ENCODE measurements at regions not wholly inside any gene's neighbourhood (a gene's known extent, or its start where the extent isn't known, plus 50 kb on each side); places are given as distances from the start of the nearest gene placed in this dataset.

- Histone ChIP-seq H3K9me3 (replicated peaks in 1 of 3) (no peaks in the 10 kb centered on the region), H3K27me3 (no peaks in the 10 kb centered on the region), H3K4me1 (replicated peaks in 1 of 2) (peaks cover 0 to 11% of the 10 kb centered on the region in 2 donors), H3K27ac (no peak overlapping the region), H3K4me3 (no peak overlapping the region), H3K36me3 (replicated peaks in 1 of 2) (no peaks in the 10 kb centered on the region)
- DNase-seq = no peak
- 82 to 100% (median 95%) methylated on average over 1 of the region's 1 CpG for WGBS, 4 donors
- intact Hi-C loops (cut with DNase I) = loop anchor here (2.0 to 10.0 kb wide), 3 partner anchors 308 to 402 kb away; partner anchors contain the start of gene LRIG1 (in 1 of the 2)
- TF ChIP-seq CTCF (IDR thresholded peaks at IDR 0.05) (no peak), POLR2A (IDR thresholded peaks at IDR 0.05) (no peak)
These were observed 185.4 kb upstream of the KBTBD8 start for GRCh38 chr3:66812741-66813140.

- no peaks in the 10 kb centered on the region for H3K9me3 ChIP-seq (replicated peaks in 1 of 3)
- H3K27me3 ChIP-seq = peaks cover 4% of the 10 kb centered on the region
- H3K4me1 ChIP-seq (replicated peaks in 1 of 2) = no peaks in the 10 kb centered on the region
- no peaks in the 10 kb centered on the region for H3K36me3 ChIP-seq (replicated peaks in 1 of 2)
- 15 to 25% (median 23%) methylated on average over 4 of the region's 4 CpGs for WGBS, 4 donors
- intact Hi-C loops (cut with DNase I) = loop anchor here (5.0 to 10.0 kb wide), 3 partner anchors 311 to 539 kb away; partner anchors contain the start of gene LRIG1 (in 1 of the 2)
- TF ChIP-seq POLR2A (IDR thresholded peaks at IDR 0.05) (no peak), CTCF (IDR thresholded peaks at IDR 0.05) (peak; percentile 42 to 67 (median 62))
- H3K27ac ChIP-seq = no peak overlapping the region
- no peak overlapping the region for H3K4me3 ChIP-seq
- no peak for DNase-seq
These were observed 181.9 kb upstream of the KBTBD8 start for GRCh38 chr3:66816090-66816761.

GRCh38 chr3:66817951-66818557 is 180.1 kb upstream of the KBTBD8 start:
- H3K4me3 ChIP-seq = no peak overlapping the region
- H3K36me3 ChIP-seq (replicated peaks in 1 of 2) = no peaks in the 10 kb centered on the region
- DNase-seq = no peak
- H3K9me3 ChIP-seq (replicated peaks in 1 of 3) = no peaks in the 10 kb centered on the region
- no peak for TF ChIP-seq CTCF (IDR thresholded peaks at IDR 0.05)
- TF ChIP-seq POLR2A (IDR thresholded peaks at IDR 0.05) = no peak
- intact Hi-C loops (cut with DNase I) = loop anchor here (5.0 to 10.0 kb wide), 3 partner anchors 313 to 541 kb away; partner anchors contain the start of gene LRIG1 (in 1 of the 2)
- no peak overlapping the region for H3K27ac ChIP-seq
- H3K4me1 ChIP-seq (replicated peaks in 1 of 2) = no peaks in the 10 kb centered on the region
- peaks cover 4% of the 10 kb centered on the region for H3K27me3 ChIP-seq
- WGBS, 4 donors = 77 to 90% (median 84%) methylated on average over 10 of the region's 10 CpGs

GRCh38 chr3:66819993-66820501 is 178.1 kb upstream of the KBTBD8 start:
- 66 to 81% (median 77%) methylated on average over 3 of the region's 3 CpGs for WGBS, 4 donors

More at GRCh38 chr3:66819993-66820501, 178.1 kb upstream of the KBTBD8 start:
- Histone ChIP-seq H3K4me3 (no peak overlapping the region), H3K27me3 (peaks cover 4% of the 10 kb centered on the region), H3K36me3 (replicated peaks in 1 of 2) (no peaks in the 10 kb centered on the region), H3K4me1 (replicated peaks in 1 of 2) (no peaks in the 10 kb centered on the region), H3K27ac (no peak overlapping the region), H3K9me3 (replicated peaks in 1 of 3) (no peaks in the 10 kb centered on the region)
- intact Hi-C loops (cut with DNase I) = loop anchor here (5.0 to 10.0 kb wide), 3 partner anchors 315 to 543 kb away; partner anchors contain the start of gene LRIG1 (in 1 of the 2)
- no peak for DNase-seq
- TF ChIP-seq POLR2A (IDR thresholded peaks at IDR 0.05) = no peak
- TF ChIP-seq CTCF (IDR thresholded peaks at IDR 0.05) = no peak

Data from adrenal gland (tissue), 9 donors.